Right forelimb (tissue), 1 donor: ENCODE measurements at regions not wholly inside any gene's neighbourhood (a gene's known extent, or its start where the extent isn't known, plus 50 kb on each side); places are given as distances from the start of the nearest gene placed in this dataset.
"Not testable (repeated sequence)": the region's sequence is repeated elsewhere in the genome, so short reads cannot be mapped to it uniquely, and the experiment has no call there.

Source experiments
- DNase-seq: peaks from one replicate; pipeline ENCODE4 v3.0.0-alpha.2; 2018

- DNase-seq = no peak
Measured at GRCh38 chr6:165167311-165167710, 142.1 kb downstream of the C6orf118 start.

- DNase-seq = no peak
Measured at GRCh38 chr6:165163519-165163918, 145.9 kb downstream of the C6orf118 start.

- no peak for DNase-seq
Measured at GRCh38 chr6:165159460-165159859, 149.9 kb downstream of the C6orf118 start.

- DNase-seq = no peak
Measured at GRCh38 chr6:165146456-165146855, 162.9 kb downstream of the C6orf118 start.

DNA sequence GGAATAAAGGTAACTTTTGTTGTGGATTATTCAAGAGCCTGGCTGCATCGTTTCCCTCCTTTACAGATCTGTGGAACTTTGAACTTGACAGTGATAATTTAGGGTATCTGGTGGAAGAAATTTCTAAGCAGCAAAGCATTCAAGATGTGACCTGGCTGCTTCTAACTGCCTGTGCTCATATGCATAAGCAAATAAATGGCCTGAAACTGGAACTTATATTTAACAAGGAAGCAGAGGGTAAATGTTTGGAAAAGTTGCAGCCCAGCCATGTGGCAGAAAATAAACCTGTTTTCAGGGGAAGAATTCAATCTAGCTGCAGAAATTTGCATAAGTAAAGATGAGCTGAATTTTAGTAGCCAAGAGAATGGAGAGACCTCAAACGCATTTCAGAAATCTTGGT lies 173.5 kb downstream of the C6orf118 start:
- DNase-seq = no peak

DNA sequence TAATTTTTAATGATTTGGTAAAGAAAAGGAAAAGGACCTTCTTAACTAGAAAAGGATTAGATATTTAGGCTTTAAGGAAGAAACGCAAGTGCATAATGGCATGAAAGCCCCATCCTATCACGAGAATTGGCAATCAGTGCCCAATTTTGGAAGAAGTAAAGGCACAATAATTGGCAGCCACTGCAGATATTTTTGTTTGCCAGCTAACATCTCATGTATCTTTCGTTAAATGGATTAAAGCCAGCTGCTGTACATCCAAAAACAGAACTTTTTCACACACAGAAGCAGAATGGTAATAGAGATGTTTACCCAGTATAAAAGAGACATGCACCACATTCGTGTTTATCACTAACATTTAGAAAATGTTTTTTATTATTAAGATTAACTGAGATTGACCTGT lies 180.3 kb downstream of the C6orf118 start:
- no peak for DNase-seq

DNA sequence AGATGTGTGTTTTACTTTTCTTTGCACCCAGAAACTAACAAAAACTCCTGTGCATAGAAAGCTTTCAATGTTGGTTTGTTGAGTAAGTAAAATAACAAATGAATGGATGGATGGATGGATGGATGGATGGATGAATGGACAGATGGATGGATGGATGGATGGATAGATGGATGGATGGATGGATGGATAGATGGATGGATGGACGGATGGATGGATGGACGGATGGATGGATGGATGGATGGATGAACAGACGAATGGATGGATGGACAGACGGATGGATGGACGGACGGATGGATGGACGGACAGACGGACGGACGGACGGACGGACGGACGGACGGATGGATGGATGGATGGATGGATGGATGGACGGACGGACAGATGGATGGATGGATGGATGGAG lies 181.7 kb downstream of the C6orf118 start:
- not testable (repeated sequence) for DNase-seq

DNA sequence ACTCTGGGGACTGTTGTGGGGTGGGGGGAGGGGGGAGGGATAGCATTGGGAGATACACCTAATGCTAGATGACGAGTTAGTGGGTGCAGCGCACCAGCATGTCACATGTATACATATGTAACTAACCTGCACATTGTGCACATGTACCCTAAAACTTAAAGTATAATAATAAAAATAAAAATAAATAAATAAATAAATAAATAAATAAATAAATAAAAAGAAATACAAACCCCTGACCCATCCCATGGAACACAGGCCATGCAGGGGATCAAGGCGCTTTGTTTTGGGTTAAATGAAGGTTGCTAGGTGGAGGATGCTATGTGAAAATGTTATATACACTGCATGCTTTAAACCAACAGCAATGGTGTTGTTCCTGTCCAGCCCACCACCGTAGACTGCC lies 184.7 kb downstream of the C6orf118 start:
- DNase-seq = not testable (repeated sequence)

GRCh38 chr6:165119231-165120020 lies 190.0 kb downstream of the C6orf118 start:
- no peak for DNase-seq

DNA sequence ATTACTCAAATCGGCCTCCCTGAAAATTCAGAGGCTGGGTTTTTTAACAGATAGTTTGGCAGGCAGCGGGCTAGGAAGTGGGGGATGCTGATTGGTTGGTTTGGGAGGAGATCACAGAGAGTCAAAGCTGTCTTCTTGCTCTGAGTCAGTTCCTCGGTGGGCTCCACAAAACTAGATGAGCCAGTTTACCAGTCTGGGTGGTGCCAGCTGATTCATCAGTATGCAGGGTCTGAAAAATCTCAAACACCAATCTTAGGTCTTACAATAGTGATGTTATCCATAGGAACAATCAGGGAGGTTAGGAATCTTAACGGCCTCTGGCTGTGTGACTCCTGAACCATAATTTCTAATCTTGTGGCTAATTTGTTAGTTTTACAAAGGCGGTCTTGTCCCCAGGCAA lies 190.7 kb downstream of the C6orf118 start:
- no peak for DNase-seq

DNA sequence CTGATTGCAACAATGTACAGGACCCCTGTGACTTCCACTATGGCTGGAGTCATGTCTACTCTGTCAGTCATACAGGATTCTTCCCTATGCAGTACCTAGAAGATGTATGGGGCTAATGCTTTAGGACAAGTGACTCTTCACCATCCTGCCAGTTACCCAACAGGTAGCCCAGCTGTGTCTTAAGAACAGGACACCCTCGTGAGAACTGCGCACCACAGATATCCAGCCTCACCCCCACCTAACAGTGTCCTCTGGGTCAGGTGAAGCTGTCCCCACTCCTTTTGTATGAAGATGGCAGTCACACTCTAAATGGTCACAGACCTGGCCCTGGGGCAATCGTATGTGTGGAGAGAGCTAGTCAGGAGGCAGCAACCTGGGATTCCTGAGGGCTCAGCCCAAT lies 191.6 kb downstream of the C6orf118 start:
- DNase-seq = no peak

GRCh38 chr6:165117121-165117520 lies 192.3 kb downstream of the C6orf118 start:
- no peak for DNase-seq

DNA sequence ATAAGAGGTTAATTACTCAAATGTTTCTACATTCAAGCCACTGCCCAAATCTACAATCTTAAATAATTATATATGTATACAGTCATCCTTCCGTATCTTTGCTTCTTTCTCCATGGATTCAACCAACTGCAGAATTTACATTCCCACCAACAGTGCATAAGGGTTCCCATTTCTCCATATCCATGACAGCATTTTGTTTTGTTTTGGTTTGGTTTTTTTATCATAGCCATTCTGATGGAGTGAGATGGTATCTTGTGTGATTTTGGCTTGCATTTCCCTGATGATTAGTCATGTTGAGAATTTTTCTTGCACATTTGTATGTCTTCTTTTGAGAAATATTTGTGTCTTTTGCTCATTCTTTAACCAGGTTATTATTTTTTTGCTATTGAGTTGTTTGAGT lies 198.5 kb downstream of the C6orf118 start:
- DNase-seq = no peak

GRCh38 chr6:165109011-165109410 lies 200.4 kb downstream of the C6orf118 start:
- DNase-seq = no peak

- DNase-seq = no peak
Measured at GRCh38 chr6:165106261-165106660, 203.1 kb downstream of the C6orf118 start.

GRCh38 chr6:165098165-165098564 lies 211.2 kb downstream of the C6orf118 start:
- no peak for DNase-seq

- no peak for DNase-seq
Measured at GRCh38 chr6:165096868-165097267, 212.5 kb downstream of the C6orf118 start.

DNA sequence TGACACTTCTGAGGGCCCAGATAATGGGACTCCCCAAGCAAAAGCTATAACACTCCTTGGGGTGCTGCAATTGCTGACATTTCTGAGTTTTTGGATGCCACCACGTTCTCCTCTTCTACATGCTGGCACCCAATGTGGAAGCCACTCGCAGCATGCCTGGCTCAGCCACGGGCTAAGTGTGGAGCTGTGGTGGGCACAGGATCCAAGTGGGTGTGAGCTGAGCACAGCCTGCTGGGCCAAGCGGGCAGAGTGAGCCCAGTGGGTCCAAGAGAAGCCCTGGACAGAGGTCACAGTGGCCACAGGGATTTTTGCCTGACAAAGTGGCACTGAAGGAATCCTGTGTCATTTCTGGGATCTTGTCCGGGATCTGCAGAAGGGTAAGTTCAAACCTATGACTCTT lies 213.2 kb downstream of the C6orf118 start:
- no peak for DNase-seq

- DNase-seq = no peak
Measured at GRCh38 chr6:165092881-165093595, 216.4 kb downstream of the C6orf118 start.

- DNase-seq = no peak
Measured at GRCh38 chr6:165091121-165091785, 218.2 kb downstream of the C6orf118 start.

- DNase-seq = no peak
Measured at GRCh38 chr6:165090242-165090641, 219.2 kb downstream of the C6orf118 start.

- DNase-seq = no peak
Measured at GRCh38 chr6:165086814-165087213, 222.6 kb downstream of the C6orf118 start.

DNA sequence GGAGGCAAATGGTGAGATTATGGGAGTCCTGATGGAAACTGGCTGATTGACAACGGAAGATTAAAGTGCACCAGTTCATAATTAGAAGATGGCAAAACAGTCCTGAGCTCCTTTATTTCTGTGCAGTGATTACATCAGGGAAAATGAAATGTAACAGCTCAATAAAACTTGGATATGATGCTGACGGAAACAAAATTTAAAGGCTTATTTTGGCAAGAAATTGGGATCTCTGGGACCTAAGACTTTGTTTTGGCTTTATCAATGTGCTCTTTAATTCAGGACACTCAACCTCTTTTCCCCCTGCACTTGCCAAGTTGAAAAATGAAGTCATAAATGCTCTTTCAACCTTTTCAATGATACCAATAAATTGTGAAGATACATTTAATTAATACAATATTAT lies 226.8 kb downstream of the C6orf118 start:
- DNase-seq = no peak
